MCF 10A (cell line): ENCODE measurements at regions not wholly inside any gene's neighbourhood (a gene's known extent, or its start where the extent isn't known, plus 50 kb on each side); places are given as distances from the start of the nearest gene placed in this dataset.

ENCODE experiments used
- BruUV-seq: library from RNA; stranded (reverse); fragments of 400-500 nt; replicated peaks from 2 replicates; lab custom pipeline; 2021; lab: Mats Ljungman, UMichigan
- CTCF ChIA-PET: fragments of 300-600 bp; sonication (Branson Sonifier 250); formaldehyde crosslinking; extraction: SDS; loops from one replicate; lab custom pipeline; 2021; ENCODE audit warnings: antibody characterized with exemption, inconsistent platforms; lab: Yijun Ruan, JAX
- POLR2A ChIA-PET: fragments of 300-600, 350-650 bp; sonication (Branson Sonifier 250); formaldehyde crosslinking; extraction: SDS; loops from one replicate; lab custom pipeline; 2020; ENCODE audit warnings: antibody characterized with exemption, inconsistent platforms; lab: Yijun Ruan, JAX
- DNase-seq: peaks from one replicate; pipeline ENCODE4 v3.0.0-alpha.2; 2018; ENCODE audit not compliant: unreplicated experiment
- H3K27ac Mint-ChIP-seq: one replicate; pipeline ENCODE4 v1.8.0; 2022; ENCODE audit warnings: mild to moderate bottlenecking, low read depth, mixed read lengths; ENCODE audit not compliant: unreplicated experiment
- H3K27me3 Mint-ChIP-seq: one replicate; pipeline ENCODE4 v1.8.0; 2022; ENCODE audit warnings: mixed read lengths; ENCODE audit not compliant: insufficient read depth, unreplicated experiment
- H3K36me3 Mint-ChIP-seq: one replicate; pipeline ENCODE4 v1.8.0; 2022; ENCODE audit warnings: mild to moderate bottlenecking, moderate library complexity, mixed read lengths; ENCODE audit not compliant: insufficient read depth, unreplicated experiment
- H3K4me1 Mint-ChIP-seq: one replicate; pipeline ENCODE4 v1.8.0; 2022; ENCODE audit warnings: mixed read lengths; ENCODE audit not compliant: insufficient read depth, unreplicated experiment
- H3K4me3 Mint-ChIP-seq: one replicate; pipeline ENCODE4 v1.8.0; 2022; ENCODE audit warnings: mild to moderate bottlenecking, moderate library complexity, mixed read lengths; ENCODE audit not compliant: unreplicated experiment
- H3K9me3 Mint-ChIP-seq: one replicate; pipeline ENCODE4 v1.8.0; 2022; ENCODE audit warnings: mixed read lengths; ENCODE audit not compliant: unreplicated experiment
- intact Hi-C: fragments of 100-400 bp; cut with micrococcal nuclease; formaldehyde crosslinking; loops from 2 replicates; pipeline ENCODE4 v1.14.1; 2022
- TF ChIP-seq, protein P1 (sequence below): fragments of 200-600 bp; IDR thresholded peaks from one replicate; pipeline ENCODE4 v1.8.0; 2022; ENCODE audit warnings: antibody characterized with exemption, mild to moderate bottlenecking; ENCODE audit not compliant: unreplicated experiment

DNA sequence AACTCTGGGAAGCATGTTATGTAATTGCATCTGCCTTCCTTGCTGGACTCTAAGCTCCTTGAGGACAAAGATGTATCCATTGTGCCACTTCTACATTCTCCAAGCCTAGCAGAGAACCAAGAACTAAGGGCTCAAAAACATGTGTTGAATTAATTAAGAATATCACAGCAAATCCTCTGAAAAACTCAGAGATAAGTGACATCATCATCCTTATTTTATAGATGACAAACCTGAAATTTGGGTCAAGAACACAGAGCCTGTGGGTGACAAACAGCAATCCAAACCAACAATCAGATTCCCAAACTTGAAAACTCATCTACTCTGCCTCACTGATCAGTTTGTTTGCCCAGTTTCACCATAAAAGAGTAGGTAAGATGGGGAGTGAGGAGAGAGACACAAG is 503.6 kb upstream of the LRRN3 start:
- no peak overlapping the region for H3K4me3 Mint-ChIP-seq
- CTCF ChIA-PET = no interaction called here
- H3K27ac Mint-ChIP-seq = no peak overlapping the region
- TF ChIP-seq, protein P1, sequence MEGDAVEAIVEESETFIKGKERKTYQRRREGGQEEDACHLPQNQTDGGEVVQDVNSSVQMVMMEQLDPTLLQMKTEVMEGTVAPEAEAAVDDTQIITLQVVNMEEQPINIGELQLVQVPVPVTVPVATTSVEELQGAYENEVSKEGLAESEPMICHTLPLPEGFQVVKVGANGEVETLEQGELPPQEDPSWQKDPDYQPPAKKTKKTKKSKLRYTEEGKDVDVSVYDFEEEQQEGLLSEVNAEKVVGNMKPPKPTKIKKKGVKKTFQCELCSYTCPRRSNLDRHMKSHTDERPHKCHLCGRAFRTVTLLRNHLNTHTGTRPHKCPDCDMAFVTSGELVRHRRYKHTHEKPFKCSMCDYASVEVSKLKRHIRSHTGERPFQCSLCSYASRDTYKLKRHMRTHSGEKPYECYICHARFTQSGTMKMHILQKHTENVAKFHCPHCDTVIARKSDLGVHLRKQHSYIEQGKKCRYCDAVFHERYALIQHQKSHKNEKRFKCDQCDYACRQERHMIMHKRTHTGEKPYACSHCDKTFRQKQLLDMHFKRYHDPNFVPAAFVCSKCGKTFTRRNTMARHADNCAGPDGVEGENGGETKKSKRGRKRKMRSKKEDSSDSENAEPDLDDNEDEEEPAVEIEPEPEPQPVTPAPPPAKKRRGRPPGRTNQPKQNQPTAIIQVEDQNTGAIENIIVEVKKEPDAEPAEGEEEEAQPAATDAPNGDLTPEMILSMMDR = no peak
- H3K36me3 Mint-ChIP-seq = no peaks in the 10 kb centered on the region
- H3K4me1 Mint-ChIP-seq = no peaks in the 10 kb centered on the region
- no TSS peak for BruUV-seq
- intact Hi-C loops = no loop called here
- H3K9me3 Mint-ChIP-seq = peaks cover 11% of the 10 kb centered on the region
- DNase-seq = no peak
- POLR2A ChIA-PET = interaction anchor here (0.6 kb wide), 1 partner anchor 20 kb away, joined by 4 read pairs; no protein-coding TSS in a partner anchor
- H3K27me3 Mint-ChIP-seq = no peaks in the 10 kb centered on the region

DNA sequence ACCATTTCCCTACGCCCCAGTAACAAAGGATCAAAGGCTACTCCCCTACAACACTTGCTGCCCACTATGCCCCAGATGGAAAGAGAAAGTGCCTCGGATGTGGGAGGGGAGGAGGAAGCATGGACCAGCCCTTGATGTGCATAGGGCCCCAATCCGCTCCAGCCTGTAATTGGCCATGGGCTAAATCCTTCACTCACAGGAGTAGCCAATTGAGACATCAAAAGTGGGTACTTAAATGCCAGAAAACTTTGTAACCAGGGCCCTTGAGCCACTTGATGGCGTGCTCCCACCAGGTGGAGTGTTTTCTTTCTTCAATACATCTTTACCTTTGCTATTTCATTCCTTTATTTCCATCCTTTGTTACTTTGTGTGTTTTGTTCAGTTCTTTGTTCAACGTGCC is 500.5 kb upstream of the LRRN3 start:
- BruUV-seq = no TSS peak
- TF ChIP-seq, protein P1 = no peak

DNA sequence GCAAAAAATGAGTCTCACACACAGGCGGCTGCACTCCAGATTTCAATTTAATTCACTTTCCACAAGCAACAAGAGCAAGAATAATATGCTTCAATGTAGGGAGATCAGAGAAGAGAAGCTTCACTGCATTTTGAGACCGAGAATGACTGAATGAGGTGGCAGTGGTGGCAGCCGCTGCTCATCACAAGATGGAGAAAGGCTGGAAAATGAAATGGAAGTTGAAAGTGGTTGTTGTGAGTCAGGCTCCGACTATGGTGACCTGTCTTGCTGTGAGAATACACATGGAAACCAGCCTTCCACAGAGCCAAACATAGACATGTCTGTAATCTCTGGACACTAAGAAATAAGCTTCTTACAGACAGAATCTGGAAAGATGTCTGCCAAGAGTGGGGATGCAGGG is 499.6 kb upstream of the LRRN3 start:
- no TSS peak for BruUV-seq
- ChIA-PET CTCF (interaction anchor here (1.2 kb wide), 1 partner anchor 10 kb away, joined by 4 read pairs; no protein-coding TSS in a partner anchor), POLR2A (no interaction called here)
- DNase-seq = no peak
- Mint-ChIP-seq H3K4me3 (no peak overlapping the region), H3K36me3 (no peaks in the 10 kb centered on the region), H3K27me3 (no peaks in the 10 kb centered on the region), H3K9me3 (peaks cover 7% of the 10 kb centered on the region), H3K4me1 (no peaks in the 10 kb centered on the region), H3K27ac (no peak overlapping the region)
- intact Hi-C loops = no loop called here
- TF ChIP-seq, protein P1 = no peak

More for the DNA sequence above, 500.5 kb upstream of the LRRN3 start:
- Mint-ChIP-seq H3K4me1 (no peaks in the 10 kb centered on the region), H3K9me3 (peaks cover 7% of the 10 kb centered on the region), H3K27ac (no peak overlapping the region), H3K4me3 (no peak overlapping the region), H3K36me3 (no peaks in the 10 kb centered on the region), H3K27me3 (no peaks in the 10 kb centered on the region)
- CTCF ChIA-PET = no interaction called here
- POLR2A ChIA-PET = no interaction called here
- DNase-seq = no peak
- intact Hi-C loops = no loop called here

DNA sequence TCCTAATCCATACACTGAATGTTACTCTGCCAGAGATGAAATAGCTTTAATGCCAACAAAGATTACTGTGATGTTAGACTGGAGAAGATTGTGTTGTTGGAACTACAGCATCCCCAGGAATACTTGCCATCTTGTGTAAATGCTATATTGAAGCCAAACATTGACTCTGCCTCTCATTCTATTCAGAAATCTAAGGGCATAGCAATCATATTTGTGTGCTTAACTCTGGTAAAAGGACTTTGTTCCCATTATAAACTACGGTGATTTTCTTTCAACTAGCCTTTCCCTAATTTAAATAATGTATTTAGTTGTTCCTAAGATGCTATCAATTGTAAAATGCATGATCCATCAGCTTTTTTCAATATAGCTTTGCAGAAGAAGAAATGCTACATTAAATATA is 498.4 kb upstream of the LRRN3 start:
- POLR2A ChIA-PET = no interaction called here
- H3K9me3 Mint-ChIP-seq = peaks cover 7% of the 10 kb centered on the region
- intact Hi-C loops = no loop called here
- CTCF ChIA-PET = no interaction called here
- no peak overlapping the region for H3K4me3 Mint-ChIP-seq
- no TSS peak for BruUV-seq
- H3K27ac Mint-ChIP-seq = no peak overlapping the region
- DNase-seq = no peak
- H3K27me3 Mint-ChIP-seq = no peaks in the 10 kb centered on the region
- TF ChIP-seq, protein P1 = no peak
- no peaks in the 10 kb centered on the region for H3K36me3 Mint-ChIP-seq
- H3K4me1 Mint-ChIP-seq = no peaks in the 10 kb centered on the region
